ENCODE measurements at regions not wholly inside any gene's neighbourhood (a gene's known extent, or its start where the extent isn't known, plus 50 kb on each side); places are given as distances from the start of the nearest gene placed in this dataset.
"Not testable (repeated sequence)": the region's sequence is repeated elsewhere in the genome, so short reads cannot be mapped to it uniquely, and the experiment has no call there.

GRCh38 chr2:175353275-175353674, 171.8 kb upstream of the ATP5MC3 start:
- Histone ChIP-seq H3K27me3 (ENCODE audit: control insufficient read depth, insufficient read depth, low read length) (no peaks in the 10 kb centered on the region), H3K36me3 (ENCODE audit: control insufficient read depth, insufficient read depth, low read length) (no peaks in the 10 kb centered on the region), H3K4me3 (ENCODE audit: low read depth, low read length) (no peak overlapping the region)
- TF ChIP-seq, protein P1, sequence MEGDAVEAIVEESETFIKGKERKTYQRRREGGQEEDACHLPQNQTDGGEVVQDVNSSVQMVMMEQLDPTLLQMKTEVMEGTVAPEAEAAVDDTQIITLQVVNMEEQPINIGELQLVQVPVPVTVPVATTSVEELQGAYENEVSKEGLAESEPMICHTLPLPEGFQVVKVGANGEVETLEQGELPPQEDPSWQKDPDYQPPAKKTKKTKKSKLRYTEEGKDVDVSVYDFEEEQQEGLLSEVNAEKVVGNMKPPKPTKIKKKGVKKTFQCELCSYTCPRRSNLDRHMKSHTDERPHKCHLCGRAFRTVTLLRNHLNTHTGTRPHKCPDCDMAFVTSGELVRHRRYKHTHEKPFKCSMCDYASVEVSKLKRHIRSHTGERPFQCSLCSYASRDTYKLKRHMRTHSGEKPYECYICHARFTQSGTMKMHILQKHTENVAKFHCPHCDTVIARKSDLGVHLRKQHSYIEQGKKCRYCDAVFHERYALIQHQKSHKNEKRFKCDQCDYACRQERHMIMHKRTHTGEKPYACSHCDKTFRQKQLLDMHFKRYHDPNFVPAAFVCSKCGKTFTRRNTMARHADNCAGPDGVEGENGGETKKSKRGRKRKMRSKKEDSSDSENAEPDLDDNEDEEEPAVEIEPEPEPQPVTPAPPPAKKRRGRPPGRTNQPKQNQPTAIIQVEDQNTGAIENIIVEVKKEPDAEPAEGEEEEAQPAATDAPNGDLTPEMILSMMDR (IDR thresholded peaks at IDR 0.05; ENCODE audit: insufficient read depth, low read length, poor library complexity, severe bottlenecking) = no peak
- DNase-seq (ENCODE audit: low read depth) = no peak

DNA sequence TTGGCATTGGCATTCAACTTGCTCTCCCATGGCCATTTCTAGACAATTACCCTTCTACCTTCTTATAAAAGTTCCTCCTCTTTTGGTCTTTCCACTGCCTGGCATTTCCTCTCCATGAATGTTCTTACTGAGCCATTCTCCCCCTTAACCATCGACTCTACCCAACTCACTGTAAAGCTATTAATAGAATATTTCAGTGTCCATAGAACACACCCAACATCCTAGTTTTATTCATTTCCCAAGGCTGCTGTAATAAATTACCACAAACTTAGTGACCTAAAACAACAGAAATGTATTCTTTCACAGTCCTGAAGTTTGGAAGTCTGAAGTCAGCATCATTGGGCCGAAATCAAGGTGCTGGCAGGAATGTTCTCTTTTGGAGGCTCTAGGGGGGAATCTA, 170.0 kb upstream of the ATP5MC3 start:
- DNase-seq (ENCODE audit: low read depth) = no peak
- Histone ChIP-seq H3K4me3 (ENCODE audit: low read depth, low read length) (no peak overlapping the region), H3K36me3 (ENCODE audit: control insufficient read depth, insufficient read depth, low read length) (no peaks in the 10 kb centered on the region), H3K27me3 (ENCODE audit: control insufficient read depth, insufficient read depth, low read length) (no peaks in the 10 kb centered on the region)
- TF ChIP-seq, protein P1 (IDR thresholded peaks at IDR 0.05; ENCODE audit: insufficient read depth, low read length, poor library complexity, severe bottlenecking) = no peak

DNA sequence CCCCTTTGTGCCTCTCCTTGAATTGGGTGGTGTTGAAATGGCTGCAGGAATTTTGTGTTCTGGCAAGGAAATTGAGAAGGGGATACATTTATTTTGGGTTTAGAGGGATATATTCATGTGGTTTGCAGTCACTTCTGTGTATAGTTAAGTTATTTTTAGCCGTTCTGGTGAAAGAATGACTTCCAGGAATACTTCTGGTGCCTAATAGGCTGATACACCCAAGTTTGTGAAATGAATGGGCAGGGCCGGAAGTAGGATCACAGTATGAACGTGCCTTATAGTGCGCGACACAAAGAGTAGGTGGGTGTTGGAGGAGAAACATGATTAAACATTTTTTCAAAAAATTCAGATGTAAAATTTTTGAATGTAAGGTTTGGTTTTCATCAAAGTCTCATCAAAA, 168.6 kb upstream of the ATP5MC3 start:
- Histone ChIP-seq H3K27me3 (ENCODE audit: control insufficient read depth, insufficient read depth, low read length) (no peaks in the 10 kb centered on the region), H3K36me3 (ENCODE audit: control insufficient read depth, insufficient read depth, low read length) (no peaks in the 10 kb centered on the region), H3K4me3 (ENCODE audit: low read depth, low read length) (no peak overlapping the region)
- no peak for DNase-seq (ENCODE audit: low read depth)
- TF ChIP-seq, protein P1 (IDR thresholded peaks at IDR 0.05; ENCODE audit: insufficient read depth, low read length, poor library complexity, severe bottlenecking) = no peak

- TF ChIP-seq, protein P1 (IDR thresholded peaks at IDR 0.05; ENCODE audit: insufficient read depth, low read length, poor library complexity, severe bottlenecking) = no peak
- DNase-seq (ENCODE audit: low read depth) = no peak
- no peaks in the 10 kb centered on the region for H3K36me3 ChIP-seq (ENCODE audit: control insufficient read depth, insufficient read depth, low read length)
- H3K4me3 ChIP-seq (ENCODE audit: low read depth, low read length) = no peak overlapping the region
- no peaks in the 10 kb centered on the region for H3K27me3 ChIP-seq (ENCODE audit: control insufficient read depth, insufficient read depth, low read length)
Measured at GRCh38 chr2:175342085-175342484, 160.6 kb upstream of the ATP5MC3 start.

DNA sequence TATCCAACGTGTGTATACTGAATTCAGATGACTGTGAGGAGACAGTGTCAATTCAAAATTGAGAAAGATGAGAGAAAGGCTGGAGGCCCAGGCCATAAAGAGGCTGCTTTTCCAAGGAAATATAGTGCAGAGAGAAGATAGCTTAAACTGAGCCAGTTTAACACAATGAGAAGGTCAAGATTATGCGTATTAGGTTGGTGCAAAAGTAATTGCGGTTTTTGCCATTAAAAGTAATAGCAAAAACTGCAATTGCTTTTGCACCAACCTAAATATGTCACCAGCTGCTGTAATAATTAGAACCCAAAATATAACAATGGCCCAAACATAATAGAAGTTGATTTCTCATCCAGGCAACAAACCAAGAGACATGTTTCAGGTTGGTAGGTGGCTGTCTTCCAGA, 148.7 kb upstream of the ATP5MC3 start:
- H3K27me3 ChIP-seq (ENCODE audit: control insufficient read depth, insufficient read depth, low read length) = no peaks in the 10 kb centered on the region
- DNase-seq (ENCODE audit: low read depth) = no peak
- H3K36me3 ChIP-seq (ENCODE audit: control insufficient read depth, insufficient read depth, low read length) = no peaks in the 10 kb centered on the region
- TF ChIP-seq, protein P1 (IDR thresholded peaks at IDR 0.05; ENCODE audit: insufficient read depth, low read length, poor library complexity, severe bottlenecking) = no peak
- no peak overlapping the region for H3K4me3 ChIP-seq (ENCODE audit: low read depth, low read length)

- Histone ChIP-seq H3K36me3 (ENCODE audit: control insufficient read depth, insufficient read depth, low read length) (no peaks in the 10 kb centered on the region), H3K27me3 (ENCODE audit: control insufficient read depth, insufficient read depth, low read length) (no peaks in the 10 kb centered on the region), H3K4me3 (ENCODE audit: low read depth, low read length) (no peak overlapping the region)
- TF ChIP-seq, protein P1 (IDR thresholded peaks at IDR 0.05; ENCODE audit: insufficient read depth, low read length, poor library complexity, severe bottlenecking) = no peak
- no peak for DNase-seq (ENCODE audit: low read depth)
Measured at GRCh38 chr2:175326801-175327200, 145.3 kb upstream of the ATP5MC3 start.

GRCh38 chr2:175326164-175326563, 144.7 kb upstream of the ATP5MC3 start:
- H3K4me3 ChIP-seq (ENCODE audit: low read depth, low read length); H3K36me3 ChIP-seq (ENCODE audit: control insufficient read depth, insufficient read depth, low read length); H3K27me3 ChIP-seq (ENCODE audit: control insufficient read depth, insufficient read depth, low read length); DNase-seq (ENCODE audit: low read depth): not testable (repeated sequence)
